AG04450 (cell line): ENCODE measurements at regions not wholly inside any gene's neighbourhood (a gene's known extent, or its start where the extent isn't known, plus 50 kb on each side); places are given as distances from the start of the nearest gene placed in this dataset.
A peak's percentile ranks its signal among the peaks of the same experiment; 100 is the strongest.

Experiments used
- CTCF ChIA-PET: fragments of 300-600, 350-600 bp; formaldehyde crosslinking; extraction: SDS; loops from one replicate; lab custom pipeline; 2022; ENCODE audit warnings: antibody characterized with exemption, inconsistent platforms; lab: Charles Lee
- POLR2A ChIA-PET: fragments of 350-600 bp; formaldehyde crosslinking; extraction: SDS; loops from one replicate; lab custom pipeline; 2021; ENCODE audit warnings: antibody characterized with exemption, inconsistent platforms; lab: Yijun Ruan, JAX
- DNase-seq: peaks from one replicate; pipeline ENCODE4 v3.0.0-alpha.2; 2011; ENCODE audit warnings: low read depth, low spot score
- H3K27ac ChIP-seq: one replicate; pipeline ENCODE4 v1.5.1; 2012; ENCODE audit warnings: low read depth, low read length, control low read depth
- H3K27me3 ChIP-seq: one replicate; pipeline ENCODE4 v1.6.0; 2012; ENCODE audit warnings: low read length; ENCODE audit not compliant: control insufficient read depth, insufficient read depth
- H3K4me3 ChIP-seq: 2 replicates; pipeline ENCODE4 v1.5.1; 2011; ENCODE audit warnings: mild to moderate bottlenecking, low read depth, low read length, control low read depth
- H3K9me3 ChIP-seq: 2 replicates; pipeline ENCODE4 v1.5.1; 2012; ENCODE audit warnings: low read length; ENCODE audit not compliant: control insufficient read depth, insufficient read depth
- CTCF ChIP-seq: IDR thresholded peaks from 2 replicates; pipeline ENCODE4 v1.5.1; 2011; ENCODE audit warnings: low read depth, low read length, control low read depth, inconsistent platforms

GRCh38 chr4:180057299-180057721 lies 2185.9 kb upstream of the TENM3 start:
- no peak for TF ChIP-seq CTCF
- H3K27ac ChIP-seq: no peak overlapping the region
- H3K27me3 ChIP-seq: peaks cover 15% of the 10 kb centered on the region
- H3K9me3 ChIP-seq: no peaks in the 10 kb centered on the region
- no peak overlapping the region for H3K4me3 ChIP-seq
- POLR2A ChIA-PET: no interaction called here
- CTCF ChIA-PET: no interaction called here
- DNase-seq: no peak

GRCh38 chr4:180057891-180058671 lies 2185.1 kb upstream of the TENM3 start:
- DNase-seq: no peak

GRCh38 chr4:180058691-180059215 lies 2184.4 kb upstream of the TENM3 start:
- Histone ChIP-seq H3K27me3 (peaks cover 15% of the 10 kb centered on the region), H3K4me3 (peak overlapping the region; percentile 59), H3K27ac (no peak overlapping the region), H3K9me3 (no peaks in the 10 kb centered on the region)
- CTCF ChIA-PET: interaction anchor here (0.6 kb wide), 1 partner anchor 89 kb away, joined by 3 read pairs; no protein-coding TSS in a partner anchor
- POLR2A ChIA-PET: no interaction called here
- no peak for TF ChIP-seq CTCF
- DNase-seq: no peak

More at GRCh38 chr4:180057891-180058671, 2185.1 kb upstream of the TENM3 start:
- ChIA-PET CTCF (interaction anchor here (0.6 kb wide), 1 partner anchor 90 kb away, joined by 3 read pairs; no protein-coding TSS in a partner anchor), POLR2A (no interaction called here)
- Histone ChIP-seq H3K9me3 (no peaks in the 10 kb centered on the region), H3K27me3 (peaks cover 15% of the 10 kb centered on the region), H3K27ac (no peak overlapping the region), H3K4me3 (peak overlapping the region; percentile 59)
- TF ChIP-seq CTCF: no peak

- TF ChIP-seq CTCF: no peak
These were observed 2183.9 kb upstream of the TENM3 start for GRCh38 chr4:180059216-180059881.

More at GRCh38 chr4:180059216-180059881, 2183.9 kb upstream of the TENM3 start:
- H3K27me3 ChIP-seq: peaks cover 15% of the 10 kb centered on the region
- H3K4me3 ChIP-seq: peak overlapping the region; percentile 59
- no peak for DNase-seq
- ChIA-PET POLR2A (no interaction called here), CTCF (no interaction called here)
- no peak overlapping the region for H3K27ac ChIP-seq
- H3K9me3 ChIP-seq: no peaks in the 10 kb centered on the region
